ENCODE measurements at regions not wholly inside any gene's neighbourhood (a gene's known extent, or its start where the extent isn't known, plus 50 kb on each side); places are given as distances from the start of the nearest gene placed in this dataset.
A peak's percentile ranks its signal among the peaks of the same experiment; 100 is the strongest.
"Not testable (repeated sequence)": the region's sequence is repeated elsewhere in the genome, so short reads cannot be mapped to it uniquely, and the experiment has no call there.

DNA sequence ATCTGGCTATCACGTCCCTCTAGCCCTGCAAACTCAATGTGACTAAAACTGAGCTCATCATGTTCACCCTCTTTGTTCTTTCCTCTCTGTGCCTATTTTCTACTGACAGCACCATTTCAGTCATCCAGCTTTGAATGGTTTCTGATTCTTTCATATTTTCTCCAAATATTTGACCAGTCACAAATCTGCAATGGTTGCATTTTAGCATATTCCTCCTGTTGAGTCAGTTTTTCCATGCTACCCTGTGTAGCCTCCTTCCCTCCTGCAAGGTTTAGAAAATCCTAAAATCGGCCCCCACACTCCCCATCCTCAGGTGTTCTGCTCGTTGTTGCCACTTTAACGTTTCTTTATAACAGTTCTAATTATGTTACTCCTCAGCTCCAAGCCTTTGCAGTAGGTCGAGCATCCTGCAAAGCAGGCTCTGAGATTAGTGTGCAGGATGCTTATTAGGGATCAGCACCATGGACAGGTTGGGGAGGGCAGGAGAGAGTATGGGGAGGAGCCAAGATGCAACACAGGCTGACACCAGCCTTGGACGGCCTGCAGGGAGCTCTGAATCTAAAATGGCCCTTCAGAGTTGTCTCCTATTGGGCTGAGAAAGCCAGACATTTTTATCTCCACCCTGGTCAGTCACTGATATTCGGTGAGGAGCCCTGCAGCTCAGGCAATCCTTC is 531.0 kb upstream of the COBL start:
- no peak for DNase-seq (ENCODE audit: low read depth in 4 of 4, low spot score in 3 of 4)

DNA sequence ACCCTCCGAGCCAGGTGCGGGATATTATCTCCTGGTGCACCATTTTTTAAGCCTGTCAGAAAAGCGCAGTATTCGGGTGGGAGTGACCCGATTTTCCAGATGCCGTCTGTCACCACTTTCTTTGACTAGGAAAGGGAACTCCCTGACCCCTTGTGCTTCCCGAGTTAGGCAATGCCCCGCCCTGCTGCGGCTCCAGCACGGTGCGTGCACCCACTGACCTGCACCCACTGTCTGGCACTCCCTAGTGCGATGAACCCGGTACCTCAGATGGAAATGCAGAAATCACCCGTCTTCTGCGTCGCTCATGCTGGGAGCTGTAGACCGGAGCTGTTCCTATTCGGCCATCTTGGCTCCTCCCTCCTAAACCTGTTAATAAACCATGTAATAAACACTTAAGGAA is 522.5 kb upstream of the COBL start:
- not testable (repeated sequence) for DNase-seq (ENCODE audit: low read depth in 4 of 4, low spot score in 3 of 4)

DNA sequence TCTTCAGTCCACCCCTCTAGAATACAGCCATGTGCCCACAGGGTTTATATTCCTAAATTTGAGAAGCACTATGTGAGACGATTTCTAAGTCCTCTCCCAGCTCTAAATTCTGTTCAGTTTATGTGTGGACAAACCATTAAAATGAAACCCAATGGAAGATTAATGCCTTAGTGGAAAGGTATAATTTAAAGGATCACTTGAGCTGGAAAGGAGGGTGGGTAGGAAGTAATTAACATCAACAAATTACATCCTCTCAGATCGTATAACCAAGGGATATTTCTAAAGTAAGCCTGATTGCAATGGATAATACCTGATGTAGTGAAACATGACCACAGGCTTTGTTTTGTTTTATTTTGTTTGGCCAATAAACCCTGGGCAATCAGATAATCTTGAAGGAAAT is 511.0 kb upstream of the COBL start:
- peak in 3 of 4 donors; percentile 8 to 50 (median 8) for DNase-seq (ENCODE audit: low read depth in 4 of 4, low spot score in 3 of 4)

DNA sequence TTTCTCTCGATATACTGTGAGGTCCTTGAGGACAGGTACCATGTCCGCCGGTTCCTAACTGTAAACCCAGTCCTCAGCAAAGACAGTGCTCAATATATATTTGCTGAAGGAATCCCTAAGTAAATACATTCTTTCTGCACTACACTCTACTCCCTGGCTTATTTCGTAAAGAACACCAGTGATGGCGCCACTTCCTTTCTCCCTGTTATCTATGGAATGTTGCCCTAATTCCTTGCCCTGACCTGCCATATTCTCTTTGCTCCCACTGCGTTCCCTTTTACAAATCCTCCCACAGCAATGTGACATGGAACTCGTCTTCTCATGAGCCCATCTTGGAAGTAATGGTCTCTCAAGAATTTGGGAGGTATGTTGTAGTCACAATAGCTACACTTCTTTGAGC is 507.4 kb upstream of the COBL start:
- DNase-seq (ENCODE audit: low read depth in 4 of 4, low spot score in 3 of 4), result no peak

DNA sequence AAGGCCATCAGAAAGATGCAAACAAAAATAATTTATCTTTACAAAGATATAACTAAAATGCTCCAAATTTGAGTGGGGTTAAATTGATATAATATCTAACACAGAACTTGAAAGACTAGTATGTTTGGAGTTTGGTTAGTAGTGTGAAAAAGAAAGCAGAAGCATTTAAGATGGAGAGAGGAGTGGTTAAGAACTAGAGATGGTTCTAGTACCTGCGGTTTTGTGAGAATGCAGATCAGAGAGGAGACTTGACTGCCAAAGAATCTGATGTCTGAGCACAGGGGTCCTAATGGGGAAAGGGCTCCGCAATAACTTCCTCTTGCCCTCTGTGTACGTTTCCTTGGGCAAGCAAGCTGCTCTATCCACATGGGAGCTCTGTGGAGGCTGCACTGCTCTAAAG is 506.8 kb upstream of the COBL start:
- no peak for DNase-seq (ENCODE audit: low read depth in 4 of 4, low spot score in 3 of 4)

DNA sequence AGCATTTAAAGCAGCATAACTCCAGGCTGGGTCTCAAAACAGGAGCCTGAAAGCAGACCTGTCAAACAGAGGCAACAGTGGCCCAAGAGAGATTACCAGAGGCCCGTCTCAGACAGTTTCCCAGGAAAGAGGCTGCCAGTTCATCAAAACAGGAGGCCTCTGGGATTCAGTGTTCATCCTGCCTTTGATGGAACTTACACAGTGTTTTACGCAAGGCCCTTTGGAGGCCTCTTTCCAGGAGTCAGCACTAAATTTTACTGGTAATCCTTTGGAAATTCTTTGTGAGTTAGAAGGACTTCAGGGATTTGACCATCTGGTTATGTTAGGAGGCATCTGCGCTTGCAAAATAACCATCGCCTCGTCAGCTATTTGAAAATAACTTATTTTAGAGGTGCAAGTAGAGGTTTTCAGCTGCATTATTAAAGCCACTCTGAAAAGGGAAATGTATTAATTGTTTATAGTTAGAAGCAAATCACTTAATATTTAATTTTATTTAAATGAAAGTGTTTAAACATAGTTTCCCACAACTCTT is 501.2 kb upstream of the COBL start:
- DNase-seq (ENCODE audit: low read depth in 4 of 4, low spot score in 3 of 4), result no peak

DNA sequence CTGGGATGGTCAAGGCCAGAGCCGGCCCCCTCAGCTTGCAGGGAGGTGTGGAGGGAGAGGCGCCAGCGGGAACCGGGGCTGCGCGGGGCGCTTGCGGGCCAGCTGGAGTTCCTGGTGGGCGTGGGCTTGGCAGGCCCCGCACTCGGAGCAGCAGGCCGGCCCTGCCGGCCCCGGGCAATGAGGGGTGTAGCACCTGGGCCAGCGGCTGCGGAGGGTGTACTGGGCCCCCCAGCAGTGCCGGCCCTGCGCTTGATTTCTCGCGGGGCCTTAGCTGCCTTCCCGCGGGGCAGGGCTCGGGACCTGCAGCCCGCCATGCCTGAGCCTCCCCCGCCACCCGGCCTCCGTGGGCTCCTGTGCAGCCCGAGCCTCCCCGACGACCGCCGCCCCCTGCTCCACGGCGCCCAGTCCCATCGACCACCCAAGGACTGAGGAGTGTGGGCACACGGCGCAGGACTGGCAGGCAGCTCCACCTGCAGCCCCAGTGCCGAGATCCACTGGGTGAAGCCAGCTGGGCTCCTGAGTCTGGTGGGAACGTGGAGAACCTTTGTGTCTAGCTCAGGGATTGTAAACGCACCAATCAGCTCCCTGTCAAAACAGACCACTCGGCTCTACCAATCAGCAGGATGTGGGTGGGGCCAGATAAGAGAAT is 489.3 kb upstream of the COBL start:
- DNase-seq (ENCODE audit: low read depth in 4 of 4, low spot score in 3 of 4), result not testable (repeated sequence)

DNA sequence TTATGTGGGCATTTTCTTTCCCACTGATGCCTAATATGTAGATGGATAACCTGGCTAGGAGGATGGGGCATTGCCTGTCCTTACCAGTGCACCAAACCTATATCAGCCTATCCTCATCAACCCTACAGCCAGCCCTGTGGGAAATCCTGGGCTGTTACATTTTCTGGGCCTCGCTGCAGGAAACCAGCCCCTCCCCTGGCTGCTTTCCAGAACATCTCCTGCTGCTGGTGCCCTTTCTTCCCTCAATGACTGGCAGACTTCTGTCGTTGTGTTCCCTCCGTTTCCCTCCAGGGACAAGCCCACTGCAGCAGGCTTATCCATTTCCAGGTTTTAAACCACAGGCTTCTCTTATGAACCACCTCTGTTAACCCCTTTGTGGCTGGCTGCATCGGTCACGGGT is 486.1 kb upstream of the COBL start:
- DNase-seq (ENCODE audit: low read depth in 4 of 4, low spot score in 3 of 4), result no peak

DNA sequence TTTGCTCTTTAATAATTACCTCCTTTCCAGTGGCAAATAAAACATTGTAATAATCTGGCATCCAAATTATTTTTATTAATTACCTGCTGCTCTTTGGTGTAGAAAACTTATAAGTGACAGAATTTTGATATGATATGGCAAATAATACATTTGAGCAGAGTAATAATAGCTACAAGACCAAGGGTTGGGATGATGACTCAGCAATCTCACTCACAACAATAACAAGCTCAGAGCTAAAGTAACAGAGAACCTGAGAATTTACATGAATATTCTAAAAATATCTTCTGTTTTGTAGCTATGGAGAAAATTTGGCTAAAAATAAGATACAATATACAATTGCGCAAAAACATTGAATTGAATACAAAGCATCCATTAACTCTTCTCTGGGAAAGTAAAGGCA is 480.8 kb upstream of the COBL start:
- no peak for DNase-seq (ENCODE audit: low read depth in 4 of 4, low spot score in 3 of 4)

DNA sequence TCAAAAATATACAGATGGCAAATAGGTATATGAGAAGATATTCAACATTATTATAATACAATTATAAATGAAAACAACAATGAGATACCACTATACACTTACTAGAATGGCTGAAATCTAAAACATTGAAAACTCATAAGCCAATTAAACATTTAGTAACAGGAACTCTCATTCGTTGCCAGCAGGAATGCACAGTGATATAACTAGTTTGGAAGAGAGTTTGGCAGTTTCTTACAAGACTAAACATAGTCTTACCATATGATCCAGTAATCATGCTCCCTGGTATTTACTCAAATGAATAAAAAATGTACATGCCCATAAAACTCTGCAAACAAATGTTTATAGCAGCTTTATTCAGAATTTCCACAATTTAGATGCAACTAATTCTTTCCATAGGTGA is 476.2 kb upstream of the COBL start:
- DNase-seq (ENCODE audit: low read depth in 4 of 4, low spot score in 3 of 4), result no peak

DNA sequence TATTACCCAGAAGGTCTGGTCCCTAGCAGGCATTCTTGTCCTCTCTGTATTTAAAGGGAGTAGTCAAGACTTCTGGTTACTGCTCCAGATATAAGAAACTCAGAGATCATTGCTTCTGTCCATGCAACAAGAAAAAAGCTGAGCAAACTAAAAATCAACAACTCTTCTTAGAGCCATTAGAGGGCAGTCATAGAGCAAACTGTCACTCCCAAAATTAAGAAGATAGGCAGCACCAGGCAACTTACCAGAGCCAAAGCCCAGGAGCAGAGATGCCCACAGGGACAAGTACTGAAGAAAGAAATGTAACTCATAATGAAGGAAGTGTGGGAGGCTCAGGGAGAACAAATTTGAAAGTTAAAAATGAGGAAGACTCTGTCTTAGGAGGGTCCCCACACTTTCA is 472.9 kb upstream of the COBL start:
- DNase-seq (ENCODE audit: low read depth in 4 of 4, low spot score in 3 of 4), result no peak

DNA sequence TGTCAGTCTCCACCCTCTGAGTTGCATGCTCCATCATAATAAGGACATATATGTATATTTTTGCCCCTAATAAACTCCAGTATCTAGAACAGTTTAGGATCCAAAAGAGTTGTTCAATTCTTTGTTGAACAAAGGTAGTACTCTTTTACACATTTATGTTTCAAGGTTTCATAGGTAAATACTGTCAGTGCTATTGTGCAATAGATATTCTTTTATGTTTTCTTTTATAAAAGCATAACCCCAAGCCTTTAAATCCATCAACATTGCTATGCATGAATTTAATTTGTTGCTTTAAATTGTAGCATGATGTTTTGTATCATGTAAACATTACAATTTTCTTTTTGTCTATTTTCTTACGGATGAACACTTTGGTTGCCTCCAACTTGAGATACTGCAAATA is 469.7 kb upstream of the COBL start:
- DNase-seq (ENCODE audit: low read depth in 4 of 4, low spot score in 3 of 4), result no peak

DNA sequence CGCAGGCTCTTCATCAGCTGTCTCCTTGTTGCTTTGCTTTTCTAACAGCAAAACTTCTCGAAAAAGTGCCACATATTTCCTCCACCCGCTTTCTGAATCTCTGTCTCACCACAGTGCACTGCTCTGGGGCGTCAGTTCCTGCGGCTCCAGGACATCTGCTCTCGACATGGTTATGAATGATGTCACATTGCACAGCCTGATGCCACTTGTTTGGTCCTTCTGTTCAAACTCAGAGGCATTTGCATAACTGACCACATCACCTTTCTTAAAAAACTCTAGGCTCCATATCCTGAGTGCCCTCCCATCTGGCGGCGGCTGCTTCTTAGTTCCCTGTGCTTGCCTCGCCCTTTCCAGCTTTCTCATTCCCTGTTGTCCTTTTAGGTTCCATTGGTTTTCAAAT is 469.3 kb upstream of the COBL start:
- no peak for DNase-seq (ENCODE audit: low read depth in 4 of 4, low spot score in 3 of 4)

DNA sequence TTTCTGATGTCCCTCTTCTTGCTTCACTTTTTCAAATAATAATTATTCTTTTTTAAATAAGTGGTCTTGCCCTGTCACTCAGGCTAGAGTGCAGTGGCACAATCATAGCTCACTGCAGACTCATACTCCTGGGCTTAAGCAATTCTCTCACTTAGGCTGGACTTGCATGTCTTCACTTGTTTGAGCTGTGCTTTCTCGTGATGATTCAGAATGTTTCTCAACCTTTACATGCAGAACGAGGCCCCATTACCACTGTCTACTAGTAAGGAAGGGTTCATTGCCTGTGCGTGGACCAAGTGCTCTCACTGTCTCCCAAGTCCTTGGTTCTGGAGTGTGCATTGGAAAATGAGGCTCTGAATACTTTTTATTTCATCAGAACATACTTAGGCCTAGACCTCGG is 468.6 kb upstream of the COBL start:
- DNase-seq (ENCODE audit: low read depth in 4 of 4, low spot score in 3 of 4), result no peak

DNA sequence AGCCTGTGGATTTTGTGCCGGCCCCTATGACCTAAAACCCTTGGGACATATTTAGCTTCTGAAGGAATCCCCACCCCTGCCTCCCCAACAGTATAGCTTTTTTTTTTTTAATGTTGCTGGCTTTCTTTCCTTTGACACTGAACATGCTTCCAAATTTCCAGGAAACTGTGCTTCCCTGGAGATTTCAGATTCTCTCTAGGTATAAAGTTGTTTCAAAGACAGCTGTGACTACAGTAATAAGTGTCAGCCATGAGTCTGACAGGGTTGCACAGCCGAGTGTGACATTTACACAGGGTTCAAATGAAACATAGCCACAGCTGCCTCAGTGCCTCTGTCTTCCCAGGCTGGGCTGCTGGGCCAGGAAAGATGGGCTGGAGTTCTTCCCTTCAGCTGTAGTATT is 466.6 kb upstream of the COBL start:
- no peak for DNase-seq (ENCODE audit: low read depth in 4 of 4, low spot score in 3 of 4)

DNA sequence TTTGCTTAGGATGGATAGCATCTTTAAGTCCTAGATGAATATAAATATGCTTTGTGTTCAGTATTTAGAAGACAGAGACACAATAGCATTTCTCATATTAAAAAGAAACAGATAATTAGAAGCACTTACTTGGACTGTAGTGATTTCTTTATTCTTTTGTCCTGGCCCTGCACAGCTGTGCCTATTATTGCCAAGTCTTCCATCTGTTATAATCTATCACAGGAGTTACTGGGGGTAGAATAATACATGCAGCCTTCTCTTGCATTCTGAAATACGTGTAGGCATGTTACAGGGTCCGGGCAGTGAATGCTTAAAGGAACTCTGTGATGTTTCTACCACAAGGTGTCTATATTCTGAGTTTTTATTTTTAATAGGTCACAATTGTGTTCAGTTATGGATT is 461.5 kb upstream of the COBL start:
- DNase-seq (ENCODE audit: low read depth in 4 of 4, low spot score in 3 of 4), result no peak

DNA sequence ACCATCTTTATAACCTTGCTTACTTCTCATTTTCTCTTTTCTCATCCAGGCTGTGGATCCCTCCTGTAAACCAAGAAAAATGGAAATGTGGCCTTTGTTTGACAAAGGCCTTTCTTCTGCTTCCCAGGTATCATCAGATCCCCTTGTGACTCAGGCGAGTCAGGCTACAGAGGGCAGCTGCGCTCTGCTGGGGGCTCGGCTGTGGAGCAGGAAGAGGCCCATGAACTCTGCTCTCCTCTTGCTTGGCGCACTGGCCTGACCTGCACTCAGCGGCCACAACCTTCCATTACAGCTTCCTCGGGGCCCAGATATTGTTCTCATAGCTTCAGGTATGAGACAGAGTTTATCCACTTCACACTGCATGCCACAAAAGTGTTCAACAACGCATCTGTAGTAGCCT is 457.6 kb upstream of the COBL start:
- DNase-seq (ENCODE audit: low read depth in 4 of 4, low spot score in 3 of 4), result no peak

DNA sequence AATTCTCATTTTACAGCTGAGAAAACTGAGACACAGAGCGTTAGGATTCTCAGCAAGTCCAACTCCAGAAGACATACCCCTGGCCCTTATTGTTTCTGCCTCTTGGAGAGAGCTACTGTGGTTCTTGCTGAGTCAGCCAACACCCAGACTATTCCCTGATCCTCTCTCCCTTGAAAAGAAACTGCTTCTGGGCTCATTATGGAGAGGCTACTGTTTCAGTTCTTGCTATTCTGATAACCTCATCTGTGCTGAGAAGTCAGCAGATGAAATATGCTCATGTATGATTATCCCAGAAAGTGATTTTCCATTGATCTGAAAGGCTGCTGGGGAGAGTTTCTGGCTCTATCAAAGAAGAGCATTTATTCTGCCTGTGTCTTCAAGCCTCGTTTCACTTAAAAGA is 455.6 kb upstream of the COBL start:
- DNase-seq (ENCODE audit: low read depth in 4 of 4, low spot score in 3 of 4), result no peak

DNA sequence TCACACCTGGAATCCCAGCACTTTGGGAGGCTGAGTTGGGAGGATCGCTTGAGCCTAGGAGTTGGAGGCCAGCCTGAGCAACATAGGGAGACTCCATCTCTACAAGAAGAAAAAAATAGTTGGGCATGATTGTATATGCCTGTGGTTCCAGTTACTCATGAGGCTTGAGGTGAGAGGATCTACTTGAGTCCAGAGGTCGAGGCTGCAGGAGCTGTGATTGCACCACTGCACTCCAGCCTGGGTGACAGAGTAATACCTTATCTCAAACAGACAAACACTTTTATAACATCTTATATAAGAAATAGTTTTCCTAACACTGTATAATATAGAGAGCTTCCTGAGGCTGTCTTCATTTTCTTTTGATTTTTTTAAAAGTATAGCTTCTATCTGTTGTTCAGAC is 448.4 kb upstream of the COBL start:
- no peak for DNase-seq (ENCODE audit: low read depth in 4 of 4, low spot score in 3 of 4)

DNA sequence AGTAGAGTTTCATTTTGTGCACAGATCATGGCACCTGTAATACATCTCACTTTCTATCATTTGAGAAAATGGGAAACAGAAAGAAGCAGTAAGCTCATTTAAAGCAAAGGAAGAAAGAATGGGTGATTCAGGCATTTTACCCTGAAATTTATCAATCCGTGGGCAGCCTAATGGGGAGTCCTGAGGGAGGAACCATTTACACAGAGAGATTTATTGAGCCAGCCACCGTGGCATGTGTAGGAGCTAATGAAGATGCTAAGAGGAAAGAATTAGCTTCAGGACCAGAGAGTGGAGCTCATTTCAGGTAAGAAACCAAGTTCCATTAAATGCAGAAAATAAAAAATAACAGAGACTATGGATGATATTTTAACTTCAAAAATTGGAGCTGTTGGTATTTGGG is 443.4 kb upstream of the COBL start:
- DNase-seq (ENCODE audit: low read depth in 4 of 4, low spot score in 3 of 4), result no peak

DNA sequence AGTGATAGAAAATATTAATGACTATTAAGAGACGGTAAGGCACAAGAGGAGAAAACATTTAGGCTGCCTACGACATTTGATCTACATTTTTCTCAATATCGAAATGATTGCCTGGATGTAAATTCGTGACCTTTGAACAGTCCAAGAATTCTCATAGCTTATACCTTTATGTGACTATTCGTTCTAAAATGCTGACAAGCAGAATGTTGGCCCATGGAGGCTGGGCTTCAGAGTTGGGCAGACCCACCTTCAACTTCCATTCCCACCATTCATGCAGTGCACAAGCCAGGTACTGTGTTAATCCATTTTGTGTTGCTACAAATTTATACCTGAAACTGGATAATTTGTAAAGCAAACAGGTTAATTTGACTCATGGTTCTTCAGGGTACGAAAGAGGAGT is 441.4 kb upstream of the COBL start:
- no peak for DNase-seq (ENCODE audit: low read depth in 4 of 4, low spot score in 3 of 4)

DNA sequence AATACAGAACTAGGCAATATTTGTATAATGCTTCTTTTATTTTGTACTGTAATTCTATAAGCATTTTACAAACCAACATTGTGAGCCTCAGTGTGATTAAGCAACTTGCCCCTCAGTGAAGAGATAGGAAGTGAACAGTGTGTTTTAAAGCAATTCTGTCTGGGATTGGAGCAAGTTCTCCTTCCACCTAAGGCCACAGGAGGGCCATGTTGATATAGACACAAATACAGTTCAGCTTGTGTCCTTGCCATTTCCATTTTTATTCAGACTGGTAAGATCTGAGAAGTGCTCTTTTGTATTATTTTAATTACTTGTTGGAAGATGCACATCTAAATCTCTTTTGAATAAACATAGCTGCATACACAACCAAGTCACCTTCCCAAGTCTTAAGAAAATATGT is 416.3 kb upstream of the COBL start:
- DNase-seq (ENCODE audit: low read depth in 4 of 4, low spot score in 3 of 4), result no peak

DNA sequence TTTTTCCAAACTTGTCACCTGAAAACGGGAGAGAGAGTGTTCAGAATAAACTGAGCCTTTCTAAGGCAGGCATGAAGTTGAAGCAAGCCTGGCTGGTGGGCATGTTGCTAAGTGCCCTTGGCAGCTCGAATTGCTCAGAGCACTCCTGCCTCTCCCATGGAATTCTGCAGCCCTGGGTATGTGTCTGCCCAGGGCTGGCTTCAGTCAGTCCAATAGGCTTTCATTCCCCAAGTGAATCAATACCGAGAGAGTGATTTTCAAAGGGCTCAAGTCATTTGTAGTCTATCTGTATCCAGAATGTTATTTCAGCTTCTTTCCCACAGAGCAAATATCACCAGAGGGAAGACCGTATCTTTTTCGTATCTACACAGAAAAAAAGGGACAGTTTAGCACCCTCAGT is 415.5 kb upstream of the COBL start:
- DNase-seq (ENCODE audit: low read depth in 4 of 4, low spot score in 3 of 4), result no peak

All from left renal pelvis (tissue), 4 donors.